ENCODE measurements at regions not wholly inside any gene's neighbourhood (a gene's known extent, or its start where the extent isn't known, plus 50 kb on each side); places are given as distances from the start of the nearest gene placed in this dataset.
"Not testable (repeated sequence)": the region's sequence is repeated elsewhere in the genome, so short reads cannot be mapped to it uniquely, and the experiment has no call there.

DNA sequence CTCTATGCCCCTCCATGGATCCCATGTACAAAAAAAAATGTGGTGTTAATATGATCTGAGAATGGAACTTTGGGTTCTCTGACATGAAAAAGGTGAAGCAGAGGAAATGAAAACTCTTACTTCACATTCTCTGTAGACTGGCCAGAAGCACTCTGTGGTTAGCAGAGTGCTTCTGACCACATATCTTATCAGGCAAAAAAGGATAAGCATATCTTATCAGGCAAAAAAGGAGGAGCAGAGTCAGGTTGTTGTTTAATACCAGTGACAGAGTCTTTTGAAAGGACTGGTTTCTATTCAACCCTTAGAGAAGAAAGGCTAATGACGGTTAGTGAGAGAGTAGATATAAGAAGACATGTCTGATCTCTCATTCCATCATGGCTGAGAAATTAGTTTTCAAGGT is 1404.8 kb downstream of the SLITRK1 start:
- H3K36me3 ChIP-seq = no peaks in the 10 kb centered on the region
- no peaks in the 10 kb centered on the region for H3K4me1 ChIP-seq
- DNase-seq (ENCODE audit: low spot score) = no peak
- TF ChIP-seq, protein P1, sequence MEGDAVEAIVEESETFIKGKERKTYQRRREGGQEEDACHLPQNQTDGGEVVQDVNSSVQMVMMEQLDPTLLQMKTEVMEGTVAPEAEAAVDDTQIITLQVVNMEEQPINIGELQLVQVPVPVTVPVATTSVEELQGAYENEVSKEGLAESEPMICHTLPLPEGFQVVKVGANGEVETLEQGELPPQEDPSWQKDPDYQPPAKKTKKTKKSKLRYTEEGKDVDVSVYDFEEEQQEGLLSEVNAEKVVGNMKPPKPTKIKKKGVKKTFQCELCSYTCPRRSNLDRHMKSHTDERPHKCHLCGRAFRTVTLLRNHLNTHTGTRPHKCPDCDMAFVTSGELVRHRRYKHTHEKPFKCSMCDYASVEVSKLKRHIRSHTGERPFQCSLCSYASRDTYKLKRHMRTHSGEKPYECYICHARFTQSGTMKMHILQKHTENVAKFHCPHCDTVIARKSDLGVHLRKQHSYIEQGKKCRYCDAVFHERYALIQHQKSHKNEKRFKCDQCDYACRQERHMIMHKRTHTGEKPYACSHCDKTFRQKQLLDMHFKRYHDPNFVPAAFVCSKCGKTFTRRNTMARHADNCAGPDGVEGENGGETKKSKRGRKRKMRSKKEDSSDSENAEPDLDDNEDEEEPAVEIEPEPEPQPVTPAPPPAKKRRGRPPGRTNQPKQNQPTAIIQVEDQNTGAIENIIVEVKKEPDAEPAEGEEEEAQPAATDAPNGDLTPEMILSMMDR (IDR thresholded peaks at IDR 0.05) = no peak
- H3K27ac ChIP-seq = no peak overlapping the region
- peaks cover 0 to under 1% of the 10 kb centered on the region in 2 donors for H3K27me3 ChIP-seq
- no peaks in the 10 kb centered on the region for H3K9me3 ChIP-seq
- H3K4me3 ChIP-seq = no peak overlapping the region

DNA sequence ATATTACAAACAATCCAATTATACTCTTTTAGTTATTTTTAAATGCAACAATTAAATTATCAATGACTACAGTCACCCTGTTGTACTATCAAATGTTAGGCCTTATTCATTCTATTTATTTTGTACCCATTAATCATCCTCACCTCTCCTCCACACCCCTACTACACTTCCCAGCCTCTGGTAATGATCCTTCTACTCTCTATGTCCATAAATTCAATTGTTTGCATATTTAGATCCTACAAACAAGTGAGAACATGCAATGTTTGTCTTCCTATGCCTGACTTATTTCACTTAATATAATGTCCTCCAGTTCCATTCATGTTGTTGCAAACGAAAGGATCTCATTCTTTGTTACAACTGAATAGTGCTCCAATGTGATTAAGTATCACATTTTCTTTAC is 1414.6 kb downstream of the SLITRK1 start:
- no peak overlapping the region for H3K27ac ChIP-seq
- no peaks in the 10 kb centered on the region for H3K36me3 ChIP-seq
- no peak for DNase-seq (ENCODE audit: low spot score)
- no peak overlapping the region for H3K4me3 ChIP-seq
- H3K4me1 ChIP-seq = no peaks in the 10 kb centered on the region
- H3K9me3 ChIP-seq = no peaks in the 10 kb centered on the region
- H3K27me3 ChIP-seq = no peaks in the 10 kb centered on the region
- TF ChIP-seq, protein P1 (IDR thresholded peaks at IDR 0.05) = no peak

DNA sequence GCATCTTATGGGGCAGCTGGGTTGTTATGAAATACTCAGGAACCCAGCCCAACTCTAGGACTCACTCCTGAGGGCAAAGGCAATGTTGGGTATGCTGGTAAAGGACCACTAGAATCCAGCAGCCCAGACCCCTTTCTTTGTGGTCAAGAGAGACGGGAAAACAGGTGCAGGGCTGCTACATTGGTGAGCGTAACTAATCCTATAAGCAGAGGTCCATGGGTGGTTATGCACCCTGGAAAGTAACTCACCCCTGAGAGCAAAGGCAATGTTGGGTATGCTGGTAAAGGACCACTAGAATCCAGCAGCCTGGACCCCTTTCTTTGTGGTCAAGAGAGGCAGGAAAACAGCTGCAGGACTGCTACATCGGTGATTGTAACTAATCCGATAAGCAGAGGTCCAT is 1422.7 kb downstream of the SLITRK1 start:
- DNase-seq (ENCODE audit: low spot score); H3K4me1 ChIP-seq; H3K4me3 ChIP-seq; H3K27ac ChIP-seq; H3K36me3 ChIP-seq; H3K27me3 ChIP-seq; H3K9me3 ChIP-seq: not testable (repeated sequence)

DNA sequence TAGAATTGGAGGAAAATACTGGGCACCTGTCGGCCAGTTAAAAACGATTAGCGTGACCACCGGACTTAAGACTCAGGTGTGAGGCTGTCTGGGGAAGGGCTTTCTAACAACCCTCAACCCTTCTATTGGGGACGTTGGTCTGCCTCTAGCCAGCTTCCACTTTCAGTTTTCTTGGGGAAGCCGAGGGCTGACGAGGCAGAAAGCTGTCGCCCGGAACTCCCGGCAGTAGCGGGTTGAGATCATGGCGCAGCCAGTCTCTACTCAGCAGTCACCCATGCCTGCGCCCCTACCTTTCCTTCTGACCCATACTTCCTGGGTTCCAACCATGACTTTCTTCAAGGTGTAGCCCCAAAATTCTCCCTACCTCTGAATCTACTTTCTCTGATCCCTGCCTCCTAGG is 1424.1 kb downstream of the SLITRK1 start:
- DNase-seq (ENCODE audit: low spot score) = no peak
- TF ChIP-seq, protein P1 (IDR thresholded peaks at IDR 0.05) = no peak
- Histone ChIP-seq H3K4me3 (no peak overlapping the region), H3K36me3 (no peaks in the 10 kb centered on the region), H3K27ac (no peak overlapping the region), H3K9me3 (peaks cover 0 to 7% of the 10 kb centered on the region in 2 donors), H3K4me1 (no peaks in the 10 kb centered on the region), H3K27me3 (no peaks in the 10 kb centered on the region)

DNA sequence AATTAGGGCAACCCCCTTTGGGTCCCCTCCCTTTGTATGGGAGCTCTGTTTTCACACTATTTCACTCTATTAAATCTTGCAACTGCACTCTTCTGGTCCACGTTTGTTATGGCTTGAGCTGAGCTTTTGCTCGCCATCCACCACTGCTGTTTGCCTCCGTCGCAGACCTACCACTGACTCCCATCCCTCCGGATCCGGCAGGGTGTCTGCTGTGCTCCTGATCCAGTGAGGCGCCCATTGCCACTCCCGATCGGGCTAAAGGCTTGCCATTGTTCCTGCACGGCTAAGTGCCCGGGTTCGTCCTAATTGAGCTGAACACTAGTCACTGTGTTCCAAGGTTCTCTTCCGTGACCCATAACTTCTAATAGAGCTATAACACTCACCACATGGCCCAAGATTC is 1424.7 kb downstream of the SLITRK1 start:
- H3K27ac ChIP-seq; H3K4me1 ChIP-seq; H3K4me3 ChIP-seq; DNase-seq (ENCODE audit: low spot score); H3K27me3 ChIP-seq; H3K36me3 ChIP-seq: not testable (repeated sequence)
- H3K9me3 ChIP-seq = peaks cover 0 to 10% of the 10 kb centered on the region in 2 donors

DNA sequence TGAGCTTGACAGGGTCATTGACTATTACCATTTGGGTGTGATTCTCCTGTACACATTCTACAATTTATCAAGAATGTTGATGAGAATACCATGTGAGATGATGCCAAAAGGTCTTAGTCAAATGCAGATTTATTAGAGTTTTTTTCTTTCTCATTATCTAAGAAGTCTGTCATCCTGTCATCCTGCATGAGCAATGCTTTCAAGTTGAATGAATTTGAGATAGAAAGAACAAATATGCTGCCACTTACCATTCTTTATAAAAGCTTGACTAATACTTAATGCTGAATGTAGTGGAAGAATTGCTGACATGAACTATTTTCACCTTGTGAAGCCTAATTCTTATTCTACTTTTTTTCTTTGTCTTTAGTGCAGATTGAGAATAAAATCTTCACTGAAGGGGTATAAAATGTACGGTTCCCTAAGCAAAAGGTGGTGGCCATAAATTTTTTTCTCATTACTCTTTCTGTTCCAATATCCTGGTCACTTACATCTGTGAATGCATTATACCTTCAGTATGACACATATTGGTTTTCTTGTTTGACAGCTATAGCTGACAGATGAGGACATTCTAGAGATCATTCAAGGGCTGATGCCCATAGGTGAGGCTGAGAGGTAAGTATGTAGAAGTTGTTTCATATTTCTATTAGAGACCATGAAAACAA is 1434.7 kb downstream of the SLITRK1 start:
- Histone ChIP-seq H3K4me1 (no peaks in the 10 kb centered on the region), H3K27me3 (no peaks in the 10 kb centered on the region), H3K9me3 (no peaks in the 10 kb centered on the region), H3K36me3 (no peaks in the 10 kb centered on the region), H3K27ac (no peak overlapping the region), H3K4me3 (no peak overlapping the region)
- DNase-seq (ENCODE audit: low spot score) = no peak
- TF ChIP-seq, protein P1 (IDR thresholded peaks at IDR 0.05) = no peak
